Limb (tissue), 2 donors: ENCODE measurements at regions not wholly inside any gene's neighbourhood (a gene's known extent, or its start where the extent isn't known, plus 50 kb on each side); places are given as distances from the start of the nearest gene placed in this dataset.

ENCODE experiments used
- DNase-seq, 2 donors: peaks; one replicate each; pipeline ENCODE4 v3.0.0-alpha.2; 2016; ENCODE audit errors: extremely low spot score in 2 of 2

DNA sequence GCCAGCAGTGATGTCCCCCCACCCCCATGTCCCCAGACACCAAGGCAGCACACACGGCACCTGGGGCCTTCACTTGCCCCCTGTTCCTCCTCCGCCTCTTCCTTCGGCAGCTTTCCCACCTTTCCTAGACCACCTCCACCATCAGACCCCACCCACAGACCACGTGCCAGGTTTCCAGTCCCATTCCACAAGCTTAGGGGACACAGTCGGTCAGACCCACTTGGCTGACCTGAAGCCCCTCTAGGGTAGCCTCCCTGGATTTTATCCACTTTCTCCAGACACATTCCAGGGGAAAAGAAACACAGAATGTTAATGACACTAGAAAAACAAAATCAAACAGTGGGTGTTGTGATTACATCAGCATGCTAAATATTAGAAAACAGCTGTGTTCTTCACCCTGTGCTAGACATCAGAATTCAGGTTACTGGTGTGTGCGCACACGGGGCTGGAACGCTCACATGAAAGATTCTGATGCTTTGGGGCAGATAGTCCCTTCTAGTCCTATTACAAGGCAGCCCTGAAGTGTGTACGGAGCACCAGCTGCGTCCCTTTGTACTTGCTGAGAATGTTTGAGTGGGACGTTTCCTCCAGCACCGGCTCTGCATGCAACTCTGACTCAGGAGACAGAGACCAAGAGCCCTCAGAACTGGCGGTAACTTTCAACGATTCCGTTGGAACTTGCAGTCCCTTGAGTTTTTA is 75.5 kb upstream of the PPP2R2D start:
- no peak for DNase-seq

DNA sequence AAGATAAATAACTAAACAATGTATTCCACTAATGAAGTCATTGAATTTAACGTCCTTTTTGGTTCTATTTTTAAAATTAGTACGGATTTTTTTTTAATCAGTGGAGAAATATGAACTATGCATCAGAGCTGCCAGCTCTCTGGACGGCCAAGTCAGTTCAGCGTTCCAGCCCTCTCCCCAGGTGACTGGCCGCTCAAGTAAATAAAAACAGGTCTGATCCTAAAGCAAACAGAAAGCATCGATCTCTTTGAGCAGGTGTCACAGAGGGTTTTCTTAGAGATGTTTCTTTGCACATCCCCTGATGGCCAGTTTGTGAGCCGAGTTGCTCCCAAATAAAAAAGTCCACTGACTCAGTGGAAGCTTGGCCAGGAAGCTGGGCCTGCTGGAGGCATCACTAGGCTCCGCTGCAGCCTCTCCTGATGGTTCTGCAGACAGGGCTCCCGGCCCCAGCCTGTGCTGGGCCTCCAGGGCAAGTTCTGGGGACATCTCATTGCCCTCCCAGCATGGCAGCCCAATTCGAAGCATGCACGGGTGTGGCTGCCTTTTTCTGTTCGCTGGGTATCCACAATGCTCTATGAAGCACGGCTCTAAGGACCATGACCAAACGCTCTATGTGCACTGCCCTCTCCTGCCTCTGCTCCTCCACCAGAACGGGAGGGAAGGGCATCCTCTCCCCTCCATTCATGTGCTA is 74.7 kb upstream of the PPP2R2D start:
- no peak for DNase-seq

DNA sequence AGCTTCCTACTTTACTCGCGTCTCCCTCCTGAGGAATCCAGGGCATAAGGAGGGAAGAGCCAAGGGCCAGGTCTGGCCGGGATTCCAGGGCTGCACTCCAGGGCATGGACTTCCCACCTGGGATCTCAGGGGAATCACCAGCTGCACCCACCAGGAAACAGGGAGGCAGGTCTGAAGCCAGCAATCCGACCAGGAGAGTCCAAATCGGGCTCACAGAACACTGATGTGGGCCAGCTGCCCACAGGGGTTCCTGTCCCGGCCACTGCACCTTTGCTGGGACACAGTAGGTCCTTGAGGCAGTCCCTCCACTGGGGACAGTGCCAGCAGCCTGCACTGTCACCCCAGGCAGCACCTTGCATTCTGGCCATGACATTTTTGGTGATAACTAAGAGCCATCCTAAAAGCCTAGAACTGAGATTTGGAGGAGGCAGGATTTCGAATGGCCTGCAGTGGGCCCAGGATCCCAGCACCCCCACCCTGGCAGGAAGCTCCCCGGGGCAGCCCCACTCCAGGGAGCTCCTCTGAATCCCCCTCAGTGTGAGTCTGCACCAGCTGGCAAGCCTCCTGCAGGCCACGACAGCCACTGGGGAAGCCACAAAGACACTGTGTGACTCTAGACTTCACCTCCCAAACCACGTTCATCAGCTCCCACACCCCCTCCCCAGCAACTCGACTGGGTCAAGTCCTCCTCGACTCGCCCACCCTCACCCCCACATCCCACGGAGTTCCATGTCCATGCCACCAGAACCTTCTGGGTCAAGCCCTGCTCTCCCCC is 71.5 kb upstream of the PPP2R2D start:
- no peak for DNase-seq

DNA sequence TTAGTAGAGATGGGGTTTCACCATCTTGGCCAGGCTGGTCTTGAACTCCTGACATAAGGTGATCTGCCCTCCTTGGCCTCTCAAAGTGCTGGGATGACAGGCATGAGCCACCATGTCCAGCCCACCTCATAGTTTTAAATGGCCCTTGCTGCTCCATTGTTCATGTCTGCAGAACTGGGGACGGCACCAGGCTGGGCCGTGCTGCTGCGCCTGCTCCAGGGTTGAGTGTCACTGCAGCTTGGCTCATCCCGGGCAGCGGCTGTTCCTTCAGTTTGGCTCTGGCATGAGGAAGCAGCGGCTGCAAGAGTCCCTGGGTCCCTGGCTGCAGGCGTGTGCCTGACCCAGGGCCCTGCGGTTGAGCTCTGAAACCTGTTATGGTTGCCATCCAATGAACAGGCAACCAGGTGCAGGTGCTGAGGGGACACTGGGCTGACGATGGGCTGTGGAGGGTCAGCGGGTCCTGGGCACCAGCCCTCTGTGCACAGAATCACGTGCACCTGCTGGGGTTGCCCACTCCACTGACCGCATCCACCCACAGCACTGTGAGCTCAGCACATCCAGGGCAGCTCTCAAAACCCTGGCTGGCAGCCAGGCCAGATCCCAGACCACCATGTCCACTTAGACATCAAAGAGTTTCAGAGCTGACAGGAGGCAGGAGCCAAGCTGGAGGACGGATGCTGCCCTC is 70.2 kb upstream of the PPP2R2D start:
- no peak for DNase-seq

DNA sequence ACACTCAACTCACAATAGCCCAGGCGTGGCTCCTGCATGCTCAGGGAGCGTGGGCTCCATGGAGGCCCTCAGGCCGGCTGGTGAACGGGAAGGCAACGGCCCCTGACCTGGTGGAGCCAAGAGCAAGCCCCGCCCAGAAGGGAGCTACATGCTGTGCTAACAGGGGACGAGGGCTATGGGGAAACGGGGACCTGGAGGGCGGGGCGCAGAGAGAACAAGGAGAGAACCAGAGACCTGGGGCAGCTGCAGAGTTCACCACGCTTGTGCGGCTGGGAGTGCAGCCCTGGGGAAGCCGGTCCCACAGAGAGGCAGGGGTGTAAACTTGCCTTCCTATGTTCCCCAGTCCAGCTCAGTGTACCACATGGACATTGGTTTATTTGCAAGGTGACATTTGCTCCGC is 69.2 kb upstream of the PPP2R2D start:
- no peak for DNase-seq

DNA sequence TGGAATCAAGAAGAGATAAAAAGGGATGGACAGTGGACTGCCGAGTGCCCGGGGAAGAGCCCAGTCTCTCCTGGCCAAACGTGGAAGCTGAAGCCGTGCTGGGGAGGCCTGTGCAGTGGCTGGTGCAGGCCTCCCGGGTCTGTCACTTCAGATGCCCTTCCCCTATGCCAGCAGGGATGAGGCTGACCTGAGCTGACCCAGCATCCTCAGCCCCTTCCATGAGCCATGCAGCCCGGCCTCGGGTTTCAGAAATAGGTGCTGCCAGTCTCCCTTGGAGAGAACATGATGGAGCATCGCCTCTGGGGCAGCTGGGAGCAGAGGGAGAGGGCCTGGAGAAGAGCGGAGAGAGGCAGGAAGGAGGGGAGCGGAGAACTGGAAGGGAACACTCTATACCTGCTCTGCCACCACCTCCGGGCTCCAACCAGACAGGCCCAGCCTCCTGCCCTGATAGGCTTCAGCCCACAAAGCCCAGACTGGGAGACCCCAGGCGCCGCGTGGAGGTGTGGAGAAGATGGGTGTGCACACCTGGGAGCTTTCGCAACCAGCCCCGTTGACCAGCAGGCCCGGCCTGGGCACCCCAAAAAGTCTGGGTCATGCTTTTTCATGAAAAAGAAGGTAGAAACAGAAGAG is 68.6 kb upstream of the PPP2R2D start:
- DNase-seq = no peak

DNA sequence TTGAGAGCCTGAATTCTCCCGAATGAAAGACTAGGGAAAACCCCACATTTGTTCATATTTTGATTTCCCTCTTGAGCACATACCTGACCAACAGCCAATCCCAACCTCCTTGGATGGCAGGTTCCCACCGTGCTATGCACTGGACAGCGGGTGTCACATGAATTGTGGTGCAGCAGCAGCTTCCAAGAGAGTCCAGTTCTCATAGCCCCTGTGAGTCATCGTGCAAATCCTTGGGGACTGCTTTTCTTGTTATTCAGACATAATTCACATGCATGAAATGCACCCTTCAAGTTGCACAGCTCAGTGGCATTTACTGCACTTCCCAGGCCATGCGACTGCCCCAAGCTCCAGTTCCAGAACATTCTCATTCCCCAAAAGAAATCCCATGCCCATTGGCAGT is 67.8 kb upstream of the PPP2R2D start:
- DNase-seq = no peak

DNA sequence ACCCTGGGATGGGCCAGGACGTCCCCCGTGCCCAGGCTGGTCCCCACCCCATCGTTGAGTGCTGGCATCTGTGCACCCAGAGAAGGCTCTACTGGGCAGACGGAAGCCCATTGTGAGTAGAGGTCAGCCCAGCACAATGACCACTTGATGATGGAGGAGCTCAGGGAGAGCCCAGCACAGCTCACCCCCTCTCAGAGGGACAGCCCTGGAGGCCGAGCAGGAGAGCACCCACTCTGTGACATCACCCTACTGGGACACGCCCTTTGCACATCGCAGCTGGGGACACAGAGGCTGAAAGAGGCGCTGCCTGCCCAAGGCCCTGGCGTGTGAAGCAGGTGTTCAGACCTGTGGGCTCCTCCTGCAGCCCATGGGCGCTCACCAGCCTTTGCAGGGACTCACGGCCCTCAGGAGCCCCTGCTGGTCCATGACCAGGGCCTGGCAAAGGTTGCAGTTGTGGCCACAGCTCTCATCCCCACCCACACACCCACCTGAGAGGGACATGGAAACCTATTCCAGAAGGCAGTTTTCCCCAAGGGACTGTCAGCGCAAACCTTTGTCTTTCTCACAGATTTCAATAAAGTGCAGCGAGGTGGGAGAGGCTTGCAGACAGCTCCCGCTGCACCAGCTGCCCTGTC is 67.2 kb upstream of the PPP2R2D start:
- no peak for DNase-seq

DNA sequence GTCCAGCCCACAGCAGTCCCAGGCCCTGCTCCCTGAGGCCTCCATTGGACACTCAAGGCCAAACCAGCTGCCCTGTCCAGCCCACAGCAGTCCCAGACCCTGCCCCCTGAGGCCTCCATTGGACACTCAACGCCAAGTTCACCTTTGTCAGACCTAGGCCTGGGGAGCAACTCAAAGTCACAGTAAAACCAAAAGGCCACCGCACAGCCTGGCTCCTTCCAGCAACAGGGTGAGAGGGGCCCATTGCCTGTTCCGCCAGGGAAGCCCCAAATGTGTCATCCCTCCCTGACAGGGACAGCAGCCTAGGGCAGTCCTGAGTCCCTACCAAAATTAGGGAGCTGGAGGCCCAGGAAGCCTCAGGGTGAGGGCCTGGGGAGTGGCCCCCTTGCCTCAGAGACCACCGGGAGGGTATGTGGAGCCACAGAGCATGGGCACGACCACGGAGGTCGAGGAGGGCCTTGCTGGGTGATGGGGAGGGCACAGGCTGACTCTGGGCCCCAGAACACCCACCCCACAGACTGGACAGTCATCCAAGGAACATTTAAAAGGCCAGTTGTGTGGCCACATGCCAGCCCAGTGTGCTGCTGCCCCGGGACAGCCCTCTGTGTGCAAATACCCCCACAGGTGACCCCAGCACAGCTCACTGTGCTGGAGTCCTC is 66.5 kb upstream of the PPP2R2D start:
- DNase-seq = no peak

DNA sequence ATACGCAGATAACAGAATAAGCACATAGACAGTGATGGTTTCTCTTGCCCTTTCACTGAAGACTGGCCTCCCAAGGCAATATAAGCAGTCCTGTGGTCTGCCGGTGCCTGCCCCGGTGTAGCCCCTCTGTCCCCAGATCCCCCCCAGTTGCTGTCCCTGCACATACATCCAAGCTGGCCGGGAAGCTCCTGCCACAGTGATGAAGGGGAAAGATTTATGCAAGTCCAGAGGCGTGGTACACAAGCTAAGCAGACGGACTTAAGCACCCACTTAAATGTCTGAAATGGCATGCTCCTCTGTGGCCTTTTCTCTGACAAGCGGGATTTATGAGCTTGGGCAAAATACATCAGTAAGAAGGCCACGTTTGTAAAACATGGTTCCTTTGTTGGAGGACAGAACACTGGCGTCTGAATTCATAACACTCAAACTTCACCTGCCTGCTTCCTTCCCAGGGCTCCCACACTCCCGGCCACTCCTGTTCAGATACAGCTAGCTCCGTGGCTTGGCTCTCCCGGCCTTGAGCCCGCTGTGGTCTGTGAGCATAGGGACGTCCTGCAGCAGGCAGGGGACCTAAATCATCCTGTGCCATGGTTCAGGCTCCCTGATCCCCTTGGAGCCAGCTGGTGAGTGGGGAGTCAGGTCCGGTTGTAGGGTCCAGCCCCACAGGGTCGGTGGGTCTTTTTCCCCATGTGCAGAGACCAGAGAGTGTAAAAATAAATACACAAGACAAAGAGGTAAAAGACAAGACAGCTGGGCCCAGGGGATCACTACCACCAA is 61.7 kb upstream of the PPP2R2D start:
- DNase-seq = no peak

DNA sequence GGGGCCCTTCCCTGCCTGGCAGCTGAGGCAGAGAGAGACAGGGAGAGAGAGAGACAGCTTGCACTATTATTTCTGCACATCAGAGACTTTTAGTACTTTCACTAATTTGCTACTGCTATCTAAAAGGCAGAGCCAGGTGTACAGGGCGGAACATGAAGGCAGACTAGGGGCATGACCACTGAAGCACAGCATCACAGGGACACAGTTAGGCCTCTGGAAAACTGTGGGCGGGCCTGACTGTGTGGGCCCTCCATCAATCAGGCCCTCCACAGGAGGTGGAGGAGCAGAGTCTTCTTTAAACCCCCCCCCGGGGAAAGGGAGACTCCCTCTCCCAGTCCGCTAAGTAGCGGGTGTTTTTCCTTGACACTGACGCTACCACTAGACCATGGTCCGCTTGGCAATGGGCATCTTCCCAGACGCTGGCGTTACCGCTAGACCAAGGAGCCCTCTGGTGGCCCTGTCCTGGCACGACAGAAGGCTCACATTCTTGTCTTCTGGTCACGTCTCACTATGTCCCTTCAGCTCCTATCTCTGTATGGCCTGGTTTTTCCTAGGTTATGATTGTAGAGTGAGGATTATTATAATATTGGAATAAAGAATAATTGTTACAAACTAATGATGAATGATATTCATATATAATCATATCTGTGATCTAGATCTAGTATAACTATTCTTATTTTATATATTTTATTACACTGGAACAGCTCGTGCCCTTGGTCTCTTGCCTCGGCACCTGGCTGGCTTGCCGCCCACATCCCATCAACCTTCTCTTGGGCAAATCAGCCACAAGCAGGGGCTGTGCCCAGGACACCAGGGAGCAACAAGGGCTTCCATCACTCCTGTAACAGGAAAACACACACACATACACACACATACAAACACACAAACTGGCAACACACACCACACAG is 60.7 kb upstream of the PPP2R2D start:
- DNase-seq = peak in 1 of 2 donors; percentile 10

DNA sequence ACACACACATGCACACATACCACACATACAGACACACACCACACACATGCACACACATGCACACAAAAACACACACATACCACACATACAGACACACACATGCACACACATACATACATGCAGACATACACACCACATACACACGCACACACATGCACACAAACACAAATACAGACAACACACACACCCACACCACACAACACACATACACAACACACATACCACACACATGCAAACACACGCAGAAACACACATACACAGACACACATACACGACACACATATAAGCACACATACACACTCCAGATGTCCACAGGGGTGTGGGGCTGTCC is 60.1 kb upstream of the PPP2R2D start:
- DNase-seq = peak in 1 of 2 donors; percentile 19

DNA sequence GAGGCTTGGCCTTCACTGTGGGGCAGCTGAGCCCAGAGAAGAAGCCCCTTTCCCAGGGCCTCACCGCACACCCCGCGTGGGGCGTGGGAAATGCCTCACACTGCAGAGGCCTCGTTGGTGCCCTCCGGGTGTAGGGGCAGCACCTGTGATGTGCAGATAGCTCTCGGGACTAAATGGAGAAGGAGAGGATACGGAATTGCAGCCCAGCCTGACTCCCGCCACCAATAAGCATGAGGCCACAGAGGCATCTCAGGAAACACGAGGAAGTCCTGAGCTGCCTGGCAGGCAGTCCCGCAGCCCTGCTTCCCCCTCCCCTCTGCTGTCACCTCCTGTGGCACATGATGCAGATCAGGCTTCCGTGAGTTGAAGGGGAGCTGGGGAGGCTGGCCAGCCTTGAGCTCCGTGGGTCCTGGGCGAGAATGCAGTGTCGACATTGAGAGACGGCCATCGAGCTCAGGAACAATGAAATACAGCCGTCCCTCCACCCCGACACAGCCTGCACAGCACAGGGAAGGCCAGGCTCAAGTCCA is 59.6 kb upstream of the PPP2R2D start:
- no peak for DNase-seq

DNA sequence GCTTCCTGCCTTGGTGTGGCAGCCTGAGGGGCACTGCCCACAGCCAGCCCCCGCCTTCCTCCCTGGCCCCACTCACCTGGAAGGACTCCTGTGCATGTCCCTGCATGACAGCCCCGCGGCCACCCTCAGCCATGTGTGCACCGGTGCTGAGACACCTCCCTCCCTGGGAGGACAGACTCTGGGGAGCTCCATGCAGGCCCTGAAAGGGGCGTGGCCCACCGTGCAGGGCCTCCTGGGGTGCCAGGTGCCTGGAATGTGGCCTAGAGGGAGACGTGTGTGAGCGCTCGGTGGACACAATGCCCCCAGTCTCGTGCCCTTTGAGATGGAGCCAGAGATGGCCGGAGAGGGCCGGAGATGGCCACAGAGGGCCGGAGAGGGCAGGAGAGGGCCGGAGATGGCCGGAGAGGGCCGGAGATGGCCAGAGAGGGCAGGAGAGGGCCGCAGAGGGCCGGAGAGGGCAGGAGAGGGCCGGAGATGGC is 59.1 kb upstream of the PPP2R2D start:
- peak in 1 of 2 donors; percentile 27 for DNase-seq

DNA sequence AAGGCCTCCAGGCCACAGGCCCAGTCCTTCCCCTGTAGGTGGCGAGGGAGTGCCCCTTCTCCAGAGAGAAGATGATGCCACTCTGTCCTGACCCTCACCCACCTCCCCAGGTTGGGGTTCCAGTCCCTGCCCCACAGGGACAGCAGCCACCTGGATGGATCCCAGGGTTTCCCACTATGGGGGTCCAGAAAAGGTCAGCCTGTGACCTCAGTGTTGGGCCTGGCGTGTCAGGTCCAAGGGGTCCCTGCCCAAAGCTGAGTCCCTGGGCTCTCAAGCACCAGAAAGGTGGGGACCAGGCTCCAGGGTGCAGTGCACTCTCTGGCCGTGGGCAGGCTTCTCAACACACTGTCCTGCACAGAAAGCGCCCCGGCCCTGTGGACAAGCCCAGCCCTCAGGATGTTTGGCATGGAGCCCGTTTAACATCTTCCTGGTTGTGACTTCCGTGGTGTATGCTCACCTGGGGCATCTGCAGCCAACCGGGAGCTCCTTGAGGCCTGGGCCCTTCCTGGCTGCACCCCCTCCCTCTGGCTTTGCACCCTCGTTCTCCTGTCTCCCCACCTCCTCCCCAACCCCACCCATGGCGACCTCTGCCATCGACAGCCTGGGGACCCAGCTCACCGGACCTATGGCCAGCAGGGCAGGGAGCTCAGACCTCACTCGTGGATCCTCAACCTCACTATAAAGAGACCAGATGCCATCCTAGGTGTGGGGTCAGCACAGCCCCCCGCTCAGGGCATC is 58.3 kb upstream of the PPP2R2D start:
- DNase-seq = peak in 1 of 2 donors; percentile 20

DNA sequence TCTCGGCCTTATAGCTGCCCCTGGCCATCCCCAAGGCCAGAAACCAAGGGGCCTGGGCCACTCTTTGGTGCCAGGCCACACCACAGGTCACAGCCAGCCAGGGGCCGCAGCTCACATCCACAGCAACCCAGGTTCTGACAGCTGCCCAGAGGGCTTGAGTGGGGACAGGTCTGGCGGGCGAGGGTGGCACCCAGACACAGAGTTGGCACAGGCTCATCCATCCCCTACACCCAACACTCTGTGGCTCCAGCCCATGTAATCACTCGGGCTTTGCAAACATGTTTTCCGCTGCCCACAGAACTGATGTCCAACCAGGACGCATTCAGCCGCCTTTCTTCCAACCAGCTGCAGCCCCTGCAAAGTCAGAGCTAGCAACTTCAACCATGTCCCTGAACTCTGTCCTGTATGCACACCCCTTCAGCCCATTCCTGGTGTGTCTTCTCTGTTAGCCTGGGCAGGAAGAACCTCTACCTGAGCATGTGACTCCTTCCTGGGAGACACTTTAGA is 57.7 kb upstream of the PPP2R2D start:
- peak in 1 of 2 donors; percentile 3 for DNase-seq

DNA sequence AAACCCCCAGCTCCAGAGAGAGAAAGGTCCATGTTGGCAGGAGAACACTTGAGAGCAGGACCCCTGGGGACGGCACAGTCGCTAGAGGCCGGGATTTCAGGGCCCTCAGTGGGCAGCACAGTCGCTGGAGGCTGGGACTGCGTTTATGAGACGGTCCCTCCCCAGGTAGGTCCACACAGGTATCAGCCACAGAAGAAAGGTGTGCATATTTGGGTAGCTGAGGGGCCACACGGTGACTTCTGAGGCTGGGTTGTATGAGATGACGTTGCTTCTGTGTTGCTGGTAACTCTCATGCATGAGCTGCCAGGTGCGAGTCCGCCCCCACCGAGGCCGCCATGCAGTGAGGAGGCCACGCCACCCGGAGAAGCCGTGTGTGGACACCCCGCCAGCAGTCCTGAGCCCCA is 56.9 kb upstream of the PPP2R2D start:
- DNase-seq = peak in 1 of 2 donors; percentile 6
